ENCODE measurements at regions not wholly inside any gene's neighbourhood (a gene's known extent, or its start where the extent isn't known, plus 50 kb on each side); places are given as distances from the start of the nearest gene placed in this dataset.

- TF ChIP-seq CTCF (conservative IDR thresholded peaks at IDR 0.05; ENCODE audit: low read depth, low read length) (no peak), EZH2 (IDR thresholded peaks at IDR 0.05; ENCODE audit: low read length, unreplicated experiment) (no peak)
These were observed 303.6 kb downstream of the LMX1A start for GRCh38 chr1:165052936-165053335.

All from PC-3 (cell line).